Kidney (tissue), 13 donors: ENCODE measurements at regions not wholly inside any gene's neighbourhood (a gene's known extent, or its start where the extent isn't known, plus 50 kb on each side); places are given as distances from the start of the nearest gene placed in this dataset.

ENCODE experiments used
- DNase-seq, 5 donors: peaks; one replicate each; pipeline ENCODE4 v3.0.0-alpha.2; 2013 to 2020
- FAIRE-seq: peaks from 2 replicates; lab custom pipeline; 2012; peaks lifted over from hg19 to GRCh38; lab: Jason Lieb, UNC
- H3K27ac ChIP-seq, 2 donors: one replicate each; pipeline ENCODE4 v1.7.0; 2013; ENCODE audit warnings: low read depth in 2 of 2, low read length in 2 of 2, inconsistent platforms in 1 of 2
- H3K27me3 ChIP-seq: one replicate; pipeline ENCODE4 v1.7.1; 2013; ENCODE audit warnings: low read length, inconsistent platforms; ENCODE audit not compliant: control insufficient read depth, insufficient read depth
- H3K36me3 ChIP-seq, 3 donors: one replicate each; pipeline versions ENCODE4 v1.7.0 to v1.7.1; 2013; ENCODE audit warnings: low read length in 3 of 3, control low read depth in 1 of 3, inconsistent platforms in 1 of 3; ENCODE audit not compliant: insufficient read depth in 3 of 3, control insufficient read depth in 2 of 3
- H3K4me1 ChIP-seq, 3 donors: one replicate each; pipeline versions ENCODE4 v1.7.0 to v1.7.1; 2013; ENCODE audit warnings: low read length in 3 of 3, inconsistent platforms in 1 of 3, low read depth in 1 of 3; ENCODE audit not compliant: control insufficient read depth in 2 of 3, insufficient read depth in 2 of 3
- H3K4me3 ChIP-seq, 3 donors: one replicate each; pipeline versions ENCODE4 v1.7.0 to v1.8.1; 2013; ENCODE audit warnings: low read length in 3 of 3, control low read depth in 1 of 3, inconsistent platforms in 1 of 3
- H3K9ac ChIP-seq, 3 donors: one replicate each; pipeline versions ENCODE4 v1.7.0 to v1.7.1; 2013; ENCODE audit warnings: low read length in 3 of 3, control low read depth in 1 of 3, inconsistent platforms in 1 of 3
- H3K9me3 ChIP-seq, 3 donors: one replicate each; pipeline versions ENCODE4 v1.7.0 to v1.7.1; 2013; ENCODE audit warnings: low read length in 3 of 3, control low read depth in 1 of 3, inconsistent platforms in 1 of 3; ENCODE audit not compliant: control insufficient read depth in 2 of 3, insufficient read depth in 1 of 3
- intact Hi-C: fragments of 100-400 bp; cut with DNase I; formaldehyde crosslinking; loops from one replicate; pipeline ENCODE4 v1.11.1; 2022
- TF ChIP-seq, protein P1 (sequence below): IDR thresholded peaks from 3 replicates; pipeline ENCODE4 v1.5.1; 2012; ENCODE audit warnings: mild to moderate bottlenecking, moderate library complexity, borderline replicate concordance; ENCODE audit not compliant: insufficient read depth; ENCODE audit errors: extremely low read depth
- donor health status: control.
- donor health status: control.
- donor health status: control.
- donor health status: control.
- donor health status: control.
- donor health status: DM: yes; HTN: yes; CAD: no.
- donor health status: Normal renal cell carcinoma (clear cell type).

DNA sequence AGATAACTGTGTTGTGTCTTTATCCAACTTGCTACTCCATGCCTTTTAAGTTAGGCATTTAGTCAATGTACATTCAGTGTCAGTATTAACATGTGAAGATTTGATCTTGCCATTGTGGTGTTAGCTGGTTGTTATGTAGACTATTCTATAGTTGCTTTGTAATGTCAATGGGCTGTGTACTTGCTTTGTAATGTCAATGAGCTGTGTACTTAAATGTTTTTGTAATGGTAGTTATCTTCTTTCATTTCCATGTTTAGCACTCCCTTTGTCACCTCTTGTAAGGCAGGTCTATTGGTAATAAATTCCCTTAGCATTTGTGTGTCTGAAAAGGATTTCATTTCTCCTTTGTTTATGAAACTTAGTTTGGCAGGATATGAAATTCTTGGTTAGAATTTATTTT, 53.4 kb downstream of the MC4R start:
- FAIRE-seq: no peak
- no peak overlapping the region for H3K9ac ChIP-seq

DNA sequence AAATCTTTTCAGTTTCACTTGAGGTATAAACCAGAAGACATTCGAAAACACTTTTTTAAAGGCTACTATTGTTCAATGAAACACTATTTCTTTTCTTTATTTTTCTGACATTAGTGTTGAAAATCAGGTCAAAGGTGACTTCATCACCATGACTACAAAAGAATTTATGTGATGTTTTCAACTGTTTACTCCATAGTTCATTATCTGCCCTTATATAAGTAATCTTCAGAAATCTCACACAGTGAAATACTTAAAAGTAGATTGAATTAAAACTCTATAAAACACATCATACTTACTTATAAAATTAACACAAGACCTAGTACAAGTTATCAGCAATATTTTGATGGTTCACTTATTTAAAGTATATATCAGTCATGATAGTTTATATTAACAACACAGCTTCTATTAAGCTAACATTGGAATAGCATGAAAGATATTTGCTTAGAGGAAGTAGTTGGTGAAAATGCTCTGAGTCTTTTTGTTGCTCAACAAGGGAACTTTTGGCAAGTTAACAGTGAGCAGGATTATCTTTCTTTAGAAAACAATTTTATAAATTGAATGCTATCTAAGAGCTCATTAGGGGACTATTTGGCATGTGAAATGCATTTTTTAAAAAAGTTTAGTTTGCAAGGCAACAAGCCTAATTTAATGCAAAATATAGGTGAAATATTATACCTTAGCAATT, 60.8 kb downstream of the MC4R start:
- DNase-seq (no peak), FAIRE-seq (no peak)
- Histone ChIP-seq H3K9me3 (peaks cover 0 to 4% (median 0%) of the 10 kb centered on the region in 3 donors), H3K36me3 (no peaks in the 10 kb centered on the region), H3K27ac (no peak overlapping the region), H3K27me3 (no peaks in the 10 kb centered on the region), H3K4me1 (no peaks in the 10 kb centered on the region), H3K9ac (no peak overlapping the region), H3K4me3 (no peak overlapping the region)
- intact Hi-C loops: no loop called here
- TF ChIP-seq, protein P1, sequence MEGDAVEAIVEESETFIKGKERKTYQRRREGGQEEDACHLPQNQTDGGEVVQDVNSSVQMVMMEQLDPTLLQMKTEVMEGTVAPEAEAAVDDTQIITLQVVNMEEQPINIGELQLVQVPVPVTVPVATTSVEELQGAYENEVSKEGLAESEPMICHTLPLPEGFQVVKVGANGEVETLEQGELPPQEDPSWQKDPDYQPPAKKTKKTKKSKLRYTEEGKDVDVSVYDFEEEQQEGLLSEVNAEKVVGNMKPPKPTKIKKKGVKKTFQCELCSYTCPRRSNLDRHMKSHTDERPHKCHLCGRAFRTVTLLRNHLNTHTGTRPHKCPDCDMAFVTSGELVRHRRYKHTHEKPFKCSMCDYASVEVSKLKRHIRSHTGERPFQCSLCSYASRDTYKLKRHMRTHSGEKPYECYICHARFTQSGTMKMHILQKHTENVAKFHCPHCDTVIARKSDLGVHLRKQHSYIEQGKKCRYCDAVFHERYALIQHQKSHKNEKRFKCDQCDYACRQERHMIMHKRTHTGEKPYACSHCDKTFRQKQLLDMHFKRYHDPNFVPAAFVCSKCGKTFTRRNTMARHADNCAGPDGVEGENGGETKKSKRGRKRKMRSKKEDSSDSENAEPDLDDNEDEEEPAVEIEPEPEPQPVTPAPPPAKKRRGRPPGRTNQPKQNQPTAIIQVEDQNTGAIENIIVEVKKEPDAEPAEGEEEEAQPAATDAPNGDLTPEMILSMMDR: no peak

More for the DNA sequence above, 53.4 kb downstream of the MC4R start:
- Histone ChIP-seq H3K4me3 (no peak overlapping the region), H3K27ac (no peak overlapping the region), H3K9me3 (no peaks in the 10 kb centered on the region), H3K4me1 (no peaks in the 10 kb centered on the region), H3K27me3 (no peaks in the 10 kb centered on the region), H3K36me3 (no peaks in the 10 kb centered on the region)
- TF ChIP-seq, protein P1: no peak
- intact Hi-C loops: no loop called here
- DNase-seq: no peak

DNA sequence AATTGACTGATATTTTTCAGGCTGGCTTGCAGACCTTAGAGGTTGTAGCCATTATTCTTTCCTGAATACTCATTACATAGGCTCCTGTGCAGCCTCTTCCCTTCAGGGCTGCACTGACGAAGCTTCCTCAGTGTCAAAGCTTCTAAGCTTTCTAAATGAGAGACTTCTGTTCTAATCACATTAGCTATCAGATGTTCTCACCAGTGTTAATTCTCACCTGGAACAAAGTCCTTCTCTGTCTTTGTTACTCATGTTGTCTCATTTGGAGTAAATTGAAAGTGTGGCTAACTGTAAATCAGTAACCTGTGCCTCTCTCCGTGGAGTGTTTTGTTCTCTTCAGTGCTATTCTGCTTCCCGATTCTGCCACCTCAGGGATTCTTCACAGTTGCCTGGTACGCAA, 76.9 kb downstream of the MC4R start:
- H3K27ac ChIP-seq: no peak overlapping the region
- peak overlapping the region in 1 of 3 donors; percentile 46 for H3K4me3 ChIP-seq
- DNase-seq (peak in 3 of 5 donors; percentile 14 to 58 (median 35)), FAIRE-seq (no peak)
- H3K9me3 ChIP-seq: no peaks in the 10 kb centered on the region
- no peak overlapping the region for H3K9ac ChIP-seq
- no peaks in the 10 kb centered on the region for H3K27me3 ChIP-seq
- intact Hi-C loops: no loop called here
- TF ChIP-seq, protein P1: no peak
- H3K4me1 ChIP-seq: no peaks in the 10 kb centered on the region
- no peaks in the 10 kb centered on the region for H3K36me3 ChIP-seq

DNA sequence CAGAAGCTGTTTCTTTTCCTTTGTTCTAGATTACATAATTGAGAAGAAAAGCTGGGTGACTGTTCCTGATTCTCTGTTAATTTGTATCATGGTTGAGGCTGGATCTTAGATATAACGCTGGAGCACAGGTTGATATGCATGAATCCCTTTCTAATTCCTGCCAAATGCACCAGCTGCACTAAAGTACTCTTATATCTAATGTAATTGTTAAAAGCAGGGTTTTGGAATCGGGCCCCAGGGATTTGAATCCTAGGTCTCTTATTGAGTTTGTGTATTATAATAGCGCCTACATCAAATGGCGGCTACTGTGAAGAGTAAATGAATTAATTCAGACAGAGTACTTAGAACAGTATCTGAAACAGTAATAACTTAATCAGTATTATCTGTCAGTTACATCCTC, 80.4 kb downstream of the MC4R start:
- no peak overlapping the region for H3K27ac ChIP-seq
- no peaks in the 10 kb centered on the region for H3K36me3 ChIP-seq
- intact Hi-C loops: no loop called here
- H3K4me3 ChIP-seq: no peak overlapping the region
- FAIRE-seq: no peak
- no peak overlapping the region for H3K9ac ChIP-seq
- DNase-seq: no peak
- no peaks in the 10 kb centered on the region for H3K4me1 ChIP-seq
- no peaks in the 10 kb centered on the region for H3K9me3 ChIP-seq
- TF ChIP-seq, protein P1: no peak
- no peaks in the 10 kb centered on the region for H3K27me3 ChIP-seq
